ENCODE measurements at regions not wholly inside any gene's neighbourhood (a gene's known extent, or its start where the extent isn't known, plus 50 kb on each side); places are given as distances from the start of the nearest gene placed in this dataset.

DNA sequence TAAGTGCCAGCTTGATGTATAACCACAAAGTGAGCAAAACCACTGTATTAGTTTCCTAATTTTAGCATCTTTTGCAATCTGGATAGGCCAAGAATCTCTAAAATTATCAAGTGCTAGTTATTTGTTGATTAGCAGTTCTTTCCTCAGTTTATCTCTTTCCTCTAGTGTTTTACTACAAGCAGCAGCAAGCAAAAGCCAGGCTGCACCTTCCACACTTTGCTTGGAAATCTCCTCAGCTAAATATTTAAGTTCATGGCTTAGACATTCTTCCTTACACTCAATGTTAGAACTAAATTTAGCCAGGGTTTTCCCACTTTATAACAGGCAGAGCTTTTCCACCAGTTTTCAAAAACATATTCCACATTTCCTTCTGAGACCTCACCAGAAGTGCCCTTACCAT, 85.7 kb upstream of the BMPER start:
- no peaks in the 10 kb centered on the region for H3K4me1 ChIP-seq (ENCODE audit: control insufficient read depth, insufficient read depth, low read length)
- no peaks in the 10 kb centered on the region for H3K9me3 ChIP-seq (ENCODE audit: control insufficient read depth, low read length)
- H3K36me3 ChIP-seq (ENCODE audit: control insufficient read depth, insufficient read depth, low read length) = no peaks in the 10 kb centered on the region
- no peaks in the 10 kb centered on the region for H3K27me3 ChIP-seq (ENCODE audit: control insufficient read depth, insufficient read depth, low read length, poor library complexity, severe bottlenecking)
- H3K27ac ChIP-seq (ENCODE audit: insufficient read depth, low read depth, low read length, poor library complexity, severe bottlenecking) = no peak overlapping the region
- no peak overlapping the region for H3K4me3 ChIP-seq (ENCODE audit: insufficient read depth, low read depth, low read length)

- Histone ChIP-seq H3K27me3 (ENCODE audit: control insufficient read depth, insufficient read depth, low read length, poor library complexity, severe bottlenecking) (no peaks in the 10 kb centered on the region), H3K4me3 (ENCODE audit: insufficient read depth, low read depth, low read length) (no peak overlapping the region), H3K27ac (ENCODE audit: insufficient read depth, low read depth, low read length, poor library complexity, severe bottlenecking) (no peak overlapping the region), H3K9me3 (ENCODE audit: control insufficient read depth, low read length) (no peaks in the 10 kb centered on the region), H3K36me3 (ENCODE audit: control insufficient read depth, insufficient read depth, low read length) (no peaks in the 10 kb centered on the region), H3K4me1 (ENCODE audit: control insufficient read depth, insufficient read depth, low read length) (no peaks in the 10 kb centered on the region)
- WGBS, 2 experiments = 86 to 90% methylated on average over 2 of the region's 2 CpGs
Observed at GRCh38 chr7:33820206-33820605, 85.1 kb upstream of the BMPER start.

DNA sequence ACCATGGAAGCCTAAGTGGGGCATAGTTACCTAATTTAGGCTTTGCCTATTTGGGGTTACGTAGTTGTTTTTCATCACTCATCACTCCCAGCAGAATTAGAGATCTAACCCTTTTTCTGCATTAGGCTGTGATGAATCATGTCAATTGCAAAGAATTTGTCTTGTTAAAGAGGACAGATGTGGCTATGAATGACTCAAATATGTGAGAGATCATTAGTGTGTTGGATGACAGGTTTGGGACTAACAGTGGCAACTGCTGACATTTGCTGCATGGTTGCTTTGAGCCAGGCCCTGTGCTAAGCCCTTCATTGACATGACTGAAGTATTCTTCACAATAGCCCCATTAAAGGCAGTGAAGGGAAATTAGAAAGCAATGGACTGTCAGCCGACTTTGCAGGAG, 83.4 kb upstream of the BMPER start:
- no peak overlapping the region for H3K4me3 ChIP-seq (ENCODE audit: insufficient read depth, low read depth, low read length)
- WGBS, 2 experiments = 96% methylated on average over 2 of the region's 2 CpGs

GRCh38 chr7:33823913-33824312, 81.4 kb upstream of the BMPER start:
- 90 to 91% methylated on average over 5 of the region's 5 CpGs for WGBS, 2 experiments
- H3K27me3 ChIP-seq (ENCODE audit: control insufficient read depth, insufficient read depth, low read length, poor library complexity, severe bottlenecking) = no peaks in the 10 kb centered on the region

More for the DNA sequence above, 83.4 kb upstream of the BMPER start:
- H3K27ac ChIP-seq (ENCODE audit: insufficient read depth, low read depth, low read length, poor library complexity, severe bottlenecking) = no peak overlapping the region
- no peaks in the 10 kb centered on the region for H3K9me3 ChIP-seq (ENCODE audit: control insufficient read depth, low read length)
- no peaks in the 10 kb centered on the region for H3K36me3 ChIP-seq (ENCODE audit: control insufficient read depth, insufficient read depth, low read length)
- H3K4me1 ChIP-seq (ENCODE audit: control insufficient read depth, insufficient read depth, low read length) = no peaks in the 10 kb centered on the region
- H3K27me3 ChIP-seq (ENCODE audit: control insufficient read depth, insufficient read depth, low read length, poor library complexity, severe bottlenecking) = no peaks in the 10 kb centered on the region

DNA sequence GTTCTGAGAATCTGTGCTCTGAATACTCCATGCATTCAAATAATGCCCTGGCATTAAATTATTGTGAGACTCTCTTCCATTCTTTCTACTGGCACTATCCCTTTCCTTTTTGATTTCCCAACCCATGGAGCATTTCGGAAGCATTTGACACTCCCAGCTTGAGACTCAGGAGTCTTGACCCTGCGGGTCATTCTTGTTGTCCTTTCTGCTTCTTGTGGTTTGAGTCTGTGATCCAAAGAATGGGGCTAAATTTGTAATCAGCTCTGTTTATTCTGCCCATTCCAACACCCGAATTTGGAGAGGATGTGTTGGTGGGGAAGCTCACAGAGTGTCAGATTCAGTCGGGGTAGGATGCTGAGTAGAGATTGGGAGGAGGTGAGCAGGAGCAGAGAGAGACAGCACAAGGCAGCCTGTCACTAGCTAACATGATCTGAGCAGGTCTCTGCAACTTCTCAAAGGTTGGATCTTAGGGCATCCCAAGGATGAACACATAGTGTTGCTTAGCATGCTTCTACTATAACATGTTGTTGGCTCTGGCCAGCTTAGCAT, 80.4 kb upstream of the BMPER start:
- WGBS, 2 experiments = 82 to 83% methylated on average over 4 of the region's 4 CpGs
- no peak overlapping the region for H3K4me3 ChIP-seq (ENCODE audit: insufficient read depth, low read depth, low read length)
- H3K27me3 ChIP-seq (ENCODE audit: control insufficient read depth, insufficient read depth, low read length, poor library complexity, severe bottlenecking) = no peaks in the 10 kb centered on the region
- no peaks in the 10 kb centered on the region for H3K36me3 ChIP-seq (ENCODE audit: control insufficient read depth, insufficient read depth, low read length)
- no peak overlapping the region for H3K27ac ChIP-seq (ENCODE audit: insufficient read depth, low read depth, low read length, poor library complexity, severe bottlenecking)
- H3K9me3 ChIP-seq (ENCODE audit: control insufficient read depth, low read length) = no peaks in the 10 kb centered on the region
- no peaks in the 10 kb centered on the region for H3K4me1 ChIP-seq (ENCODE audit: control insufficient read depth, insufficient read depth, low read length)

More at GRCh38 chr7:33823913-33824312, 81.4 kb upstream of the BMPER start:
- Histone ChIP-seq H3K27ac (ENCODE audit: insufficient read depth, low read depth, low read length, poor library complexity, severe bottlenecking) (no peak overlapping the region), H3K36me3 (ENCODE audit: control insufficient read depth, insufficient read depth, low read length) (no peaks in the 10 kb centered on the region), H3K4me3 (ENCODE audit: insufficient read depth, low read depth, low read length) (no peak overlapping the region), H3K4me1 (ENCODE audit: control insufficient read depth, insufficient read depth, low read length) (no peaks in the 10 kb centered on the region), H3K9me3 (ENCODE audit: control insufficient read depth, low read length) (no peaks in the 10 kb centered on the region)

GRCh38 chr7:33825644-33826043, 79.7 kb upstream of the BMPER start:
- no peaks in the 10 kb centered on the region for H3K27me3 ChIP-seq (ENCODE audit: control insufficient read depth, insufficient read depth, low read length, poor library complexity, severe bottlenecking)
- H3K27ac ChIP-seq (ENCODE audit: insufficient read depth, low read depth, low read length, poor library complexity, severe bottlenecking) = no peak overlapping the region
- no peaks in the 10 kb centered on the region for H3K9me3 ChIP-seq (ENCODE audit: control insufficient read depth, low read length)
- H3K36me3 ChIP-seq (ENCODE audit: control insufficient read depth, insufficient read depth, low read length) = no peaks in the 10 kb centered on the region
- no peak overlapping the region for H3K4me3 ChIP-seq (ENCODE audit: insufficient read depth, low read depth, low read length)
- H3K4me1 ChIP-seq (ENCODE audit: control insufficient read depth, insufficient read depth, low read length) = no peaks in the 10 kb centered on the region
- WGBS, 2 experiments = 91 to 100% methylated on average over 1 of the region's 1 CpG

DNA sequence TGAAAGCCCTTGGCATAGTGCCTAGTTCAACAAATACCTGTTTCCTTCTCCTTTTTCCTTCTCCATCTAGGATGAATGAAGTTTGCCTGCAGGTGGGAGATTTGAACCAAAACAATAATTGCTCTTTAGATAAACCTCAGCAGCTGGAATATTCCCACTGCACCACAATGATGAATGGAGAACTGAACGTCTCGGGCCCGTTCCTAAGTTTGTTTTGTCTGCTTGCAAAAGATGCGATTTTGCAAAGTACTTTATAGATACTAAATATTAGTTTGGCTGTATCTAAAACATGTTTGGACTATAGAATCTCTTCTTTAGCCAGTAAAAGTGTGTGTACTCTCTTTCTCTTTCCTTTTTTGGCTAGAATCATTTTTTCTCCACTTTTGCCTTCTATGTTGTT, 75.8 kb upstream of the BMPER start:
- H3K4me1 ChIP-seq (ENCODE audit: control insufficient read depth, insufficient read depth, low read length) = peaks cover 8% of the 10 kb centered on the region
- no peak overlapping the region for H3K27ac ChIP-seq (ENCODE audit: insufficient read depth, low read depth, low read length, poor library complexity, severe bottlenecking)
- H3K36me3 ChIP-seq (ENCODE audit: control insufficient read depth, insufficient read depth, low read length) = no peaks in the 10 kb centered on the region
- 93% methylated on average over 4 of the region's 4 CpGs; no CpG with 5 or more reads in 1 of the 2 experiments for WGBS, 2 experiments
- H3K9me3 ChIP-seq (ENCODE audit: control insufficient read depth, low read length) = no peaks in the 10 kb centered on the region
- no peaks in the 10 kb centered on the region for H3K27me3 ChIP-seq (ENCODE audit: control insufficient read depth, insufficient read depth, low read length, poor library complexity, severe bottlenecking)
- no peak overlapping the region for H3K4me3 ChIP-seq (ENCODE audit: insufficient read depth, low read depth, low read length)

GRCh38 chr7:33831389-33832141, 73.8 kb upstream of the BMPER start:
- WGBS, 2 experiments = 93 to 95% methylated on average over 10 of the region's 10 CpGs
- no peaks in the 10 kb centered on the region for H3K27me3 ChIP-seq (ENCODE audit: control insufficient read depth, insufficient read depth, low read length, poor library complexity, severe bottlenecking)
- H3K36me3 ChIP-seq (ENCODE audit: control insufficient read depth, insufficient read depth, low read length) = no peaks in the 10 kb centered on the region
- peaks cover 8% of the 10 kb centered on the region for H3K4me1 ChIP-seq (ENCODE audit: control insufficient read depth, insufficient read depth, low read length)
- H3K9me3 ChIP-seq (ENCODE audit: control insufficient read depth, low read length) = no peaks in the 10 kb centered on the region
- no peak overlapping the region for H3K27ac ChIP-seq (ENCODE audit: insufficient read depth, low read depth, low read length, poor library complexity, severe bottlenecking)
- no peak overlapping the region for H3K4me3 ChIP-seq (ENCODE audit: insufficient read depth, low read depth, low read length)

DNA sequence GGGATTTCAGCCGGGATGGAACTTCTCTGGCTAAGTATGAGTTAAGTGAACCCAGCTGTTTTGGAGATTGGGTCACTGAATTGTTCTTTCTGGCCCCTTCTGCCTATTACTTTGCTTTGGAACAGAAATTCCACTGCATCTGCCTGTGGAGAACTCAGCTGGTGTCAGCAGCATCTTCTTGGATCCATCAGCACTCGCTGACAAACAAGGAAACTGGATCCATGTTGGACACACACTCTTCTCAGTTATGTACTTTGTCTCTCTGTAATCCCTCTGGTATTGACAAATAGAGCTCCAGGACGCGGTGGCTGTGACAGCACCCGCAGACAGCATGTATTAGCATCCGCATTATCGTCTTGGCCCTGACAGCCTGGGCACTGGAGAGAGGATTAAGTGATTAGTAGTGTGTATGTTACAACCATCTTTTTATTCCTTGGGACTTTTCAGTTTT, 73.0 kb upstream of the BMPER start:
- WGBS, 2 experiments = 86 to 91% methylated on average over 7 of the region's 7 CpGs
- Histone ChIP-seq H3K27ac (ENCODE audit: insufficient read depth, low read depth, low read length, poor library complexity, severe bottlenecking) (no peak overlapping the region), H3K9me3 (ENCODE audit: control insufficient read depth, low read length) (no peaks in the 10 kb centered on the region), H3K36me3 (ENCODE audit: control insufficient read depth, insufficient read depth, low read length) (no peaks in the 10 kb centered on the region), H3K4me3 (ENCODE audit: insufficient read depth, low read depth, low read length) (no peak overlapping the region), H3K4me1 (ENCODE audit: control insufficient read depth, insufficient read depth, low read length) (peaks cover 8% of the 10 kb centered on the region), H3K27me3 (ENCODE audit: control insufficient read depth, insufficient read depth, low read length, poor library complexity, severe bottlenecking) (no peaks in the 10 kb centered on the region)

DNA sequence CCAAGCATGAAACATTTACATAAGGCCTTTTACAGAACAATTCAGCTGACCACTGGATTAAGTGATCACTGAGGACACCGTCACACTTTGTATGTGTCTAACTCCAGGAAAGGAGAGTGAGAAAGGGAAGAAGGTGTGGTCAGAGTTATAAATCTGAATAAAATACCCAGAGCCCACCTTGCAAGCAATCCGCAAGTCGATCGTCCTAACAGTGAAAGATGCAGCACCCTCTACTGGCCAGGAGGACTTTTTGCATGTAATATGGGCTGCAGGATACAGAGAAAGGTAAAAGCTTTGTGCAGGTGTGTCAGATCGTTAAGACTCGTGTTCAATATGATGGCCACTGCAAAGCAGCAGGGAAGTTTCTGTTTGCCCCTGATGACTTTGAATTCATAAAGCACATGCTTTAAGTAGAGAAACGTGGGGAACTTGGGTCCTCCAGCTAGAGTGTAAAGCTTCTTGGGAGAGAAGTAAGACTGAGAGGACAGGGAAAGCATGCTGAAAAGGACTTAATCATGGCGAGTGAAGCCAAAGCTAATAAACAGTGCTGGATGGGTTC, 68.5 kb upstream of the BMPER start:
- WGBS, 2 experiments = 94 to 97% methylated on average over 8 of the region's 8 CpGs
- Histone ChIP-seq H3K36me3 (ENCODE audit: control insufficient read depth, insufficient read depth, low read length) (no peaks in the 10 kb centered on the region), H3K9me3 (ENCODE audit: control insufficient read depth, low read length) (no peaks in the 10 kb centered on the region), H3K4me3 (ENCODE audit: insufficient read depth, low read depth, low read length) (no peak overlapping the region), H3K4me1 (ENCODE audit: control insufficient read depth, insufficient read depth, low read length) (peaks cover 5% of the 10 kb centered on the region), H3K27me3 (ENCODE audit: control insufficient read depth, insufficient read depth, low read length, poor library complexity, severe bottlenecking) (no peaks in the 10 kb centered on the region), H3K27ac (ENCODE audit: insufficient read depth, low read depth, low read length, poor library complexity, severe bottlenecking) (no peak overlapping the region)

Data from ectodermal cell (in vitro differentiated cells).